ENCODE measurements at regions not wholly inside any gene's neighbourhood (a gene's known extent, or its start where the extent isn't known, plus 50 kb on each side); places are given as distances from the start of the nearest gene placed in this dataset.

DNA sequence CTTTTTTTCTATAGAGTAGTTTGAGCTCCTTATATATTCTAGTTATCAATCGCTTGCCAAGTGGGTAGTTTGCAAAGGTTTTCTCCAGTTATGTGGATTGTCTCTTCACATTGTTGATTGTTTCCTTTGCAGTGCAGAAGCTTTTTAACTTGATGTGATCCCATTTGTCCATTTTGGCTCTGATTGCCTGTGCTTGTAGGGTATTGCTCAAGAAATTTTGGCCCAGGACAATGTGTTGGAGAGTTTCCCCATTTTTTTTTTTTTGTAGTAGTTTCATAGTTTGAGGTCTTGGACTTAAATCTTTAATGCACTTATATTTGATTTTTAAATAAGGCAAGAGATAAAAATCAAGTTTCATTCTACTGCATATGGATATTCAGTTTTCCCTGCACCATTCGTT lies 774.8 kb upstream of the ADAMTS5 start:
- DNase-seq (ENCODE audit: low read depth, low spot score), result no peak
- Histone ChIP-seq H3K27me3 (ENCODE audit: control insufficient read depth, insufficient read depth, low read length) (no peaks in the 10 kb centered on the region), H3K27ac (ENCODE audit: low read depth, low read length) (no peak overlapping the region), H3K4me3 (ENCODE audit: low read depth, low read length) (no peak overlapping the region), H3K9me3 (ENCODE audit: control insufficient read depth, insufficient read depth, low read length) (no peaks in the 10 kb centered on the region)
- TF ChIP-seq, protein P1, sequence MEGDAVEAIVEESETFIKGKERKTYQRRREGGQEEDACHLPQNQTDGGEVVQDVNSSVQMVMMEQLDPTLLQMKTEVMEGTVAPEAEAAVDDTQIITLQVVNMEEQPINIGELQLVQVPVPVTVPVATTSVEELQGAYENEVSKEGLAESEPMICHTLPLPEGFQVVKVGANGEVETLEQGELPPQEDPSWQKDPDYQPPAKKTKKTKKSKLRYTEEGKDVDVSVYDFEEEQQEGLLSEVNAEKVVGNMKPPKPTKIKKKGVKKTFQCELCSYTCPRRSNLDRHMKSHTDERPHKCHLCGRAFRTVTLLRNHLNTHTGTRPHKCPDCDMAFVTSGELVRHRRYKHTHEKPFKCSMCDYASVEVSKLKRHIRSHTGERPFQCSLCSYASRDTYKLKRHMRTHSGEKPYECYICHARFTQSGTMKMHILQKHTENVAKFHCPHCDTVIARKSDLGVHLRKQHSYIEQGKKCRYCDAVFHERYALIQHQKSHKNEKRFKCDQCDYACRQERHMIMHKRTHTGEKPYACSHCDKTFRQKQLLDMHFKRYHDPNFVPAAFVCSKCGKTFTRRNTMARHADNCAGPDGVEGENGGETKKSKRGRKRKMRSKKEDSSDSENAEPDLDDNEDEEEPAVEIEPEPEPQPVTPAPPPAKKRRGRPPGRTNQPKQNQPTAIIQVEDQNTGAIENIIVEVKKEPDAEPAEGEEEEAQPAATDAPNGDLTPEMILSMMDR (IDR thresholded peaks at IDR 0.05; ENCODE audit: low read depth, low read length), result no peak
- ChIA-PET POLR2A (no interaction called here), CTCF (no interaction called here)

DNA sequence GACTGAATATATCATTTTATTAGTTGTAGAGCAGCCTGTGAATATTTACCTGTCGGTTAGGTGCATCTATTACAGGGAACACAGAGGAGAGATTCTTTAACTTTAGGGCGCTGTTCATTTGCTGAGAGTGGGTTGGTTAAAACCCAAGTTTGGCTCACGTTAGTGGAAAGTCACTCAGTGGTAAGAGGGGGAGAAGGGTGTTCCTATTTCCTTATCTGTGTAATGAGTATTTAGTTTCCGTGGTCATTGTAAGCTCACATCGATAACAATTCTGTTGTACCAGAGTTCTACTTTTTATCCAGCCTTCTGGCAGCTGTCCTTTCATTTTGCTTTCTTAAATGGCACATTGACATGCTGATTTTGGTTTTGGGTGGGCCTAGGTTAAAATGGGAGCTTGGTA lies 773.2 kb upstream of the ADAMTS5 start:
- Histone ChIP-seq H3K27me3 (ENCODE audit: control insufficient read depth, insufficient read depth, low read length) (no peaks in the 10 kb centered on the region), H3K4me3 (ENCODE audit: low read depth, low read length) (no peak overlapping the region), H3K27ac (ENCODE audit: low read depth, low read length) (no peak overlapping the region), H3K9me3 (ENCODE audit: control insufficient read depth, insufficient read depth, low read length) (no peaks in the 10 kb centered on the region)
- TF ChIP-seq, protein P1 (IDR thresholded peaks at IDR 0.05; ENCODE audit: low read depth, low read length), result no peak
- DNase-seq (ENCODE audit: low read depth, low spot score), result no peak
- CTCF ChIA-PET, result no interaction called here
- POLR2A ChIA-PET, result no interaction called here

DNA sequence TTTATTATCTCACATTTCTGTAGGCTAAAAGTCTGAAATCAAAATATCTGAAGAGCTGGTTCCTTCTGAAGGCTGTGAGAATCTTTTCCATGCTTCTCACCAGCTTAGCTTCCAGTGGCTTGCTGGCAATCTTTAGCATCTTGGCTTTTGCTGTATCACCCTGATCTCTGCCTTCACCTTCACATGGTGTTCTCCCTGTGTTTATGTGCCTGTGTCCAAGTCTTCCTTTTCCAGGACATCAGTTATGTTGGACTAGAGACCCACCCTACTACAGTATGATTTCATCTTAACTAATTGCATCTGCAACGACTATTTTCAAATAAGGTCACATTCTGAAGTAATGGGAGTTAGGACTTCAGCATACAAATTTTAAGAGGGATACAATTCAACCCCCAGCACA lies 772.3 kb upstream of the ADAMTS5 start:
- no peaks in the 10 kb centered on the region for H3K27me3 ChIP-seq (ENCODE audit: control insufficient read depth, insufficient read depth, low read length)
- no peak for DNase-seq (ENCODE audit: low read depth, low spot score)
- no peak overlapping the region for H3K27ac ChIP-seq (ENCODE audit: low read depth, low read length)
- TF ChIP-seq, protein P1 (IDR thresholded peaks at IDR 0.05; ENCODE audit: low read depth, low read length), result no peak
- no peak overlapping the region for H3K4me3 ChIP-seq (ENCODE audit: low read depth, low read length)
- ChIA-PET CTCF (no interaction called here), POLR2A (no interaction called here)
- no peaks in the 10 kb centered on the region for H3K9me3 ChIP-seq (ENCODE audit: control insufficient read depth, insufficient read depth, low read length)

DNA sequence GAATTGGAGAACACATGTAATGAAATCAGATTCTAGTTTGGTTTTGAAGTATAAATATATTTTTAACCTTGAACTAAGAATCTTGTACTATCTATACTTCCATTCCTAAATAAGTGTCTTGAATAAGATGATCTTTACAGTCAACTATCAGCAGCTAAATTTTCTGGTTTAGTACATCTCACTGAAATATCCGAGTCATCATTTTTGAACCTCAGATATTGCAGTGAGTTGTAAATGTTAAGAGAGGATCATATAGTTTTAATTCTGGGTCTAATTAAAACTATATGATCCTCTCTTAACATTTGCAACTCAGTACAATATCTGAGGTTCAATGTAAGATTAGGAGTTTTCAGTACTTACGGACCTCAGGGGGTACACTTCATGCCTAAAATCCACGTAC lies 768.8 kb upstream of the ADAMTS5 start:
- H3K27me3 ChIP-seq (ENCODE audit: control insufficient read depth, insufficient read depth, low read length), result no peaks in the 10 kb centered on the region
- no peaks in the 10 kb centered on the region for H3K9me3 ChIP-seq (ENCODE audit: control insufficient read depth, insufficient read depth, low read length)
- ChIA-PET POLR2A (no interaction called here), CTCF (no interaction called here)
- TF ChIP-seq, protein P1 (IDR thresholded peaks at IDR 0.05; ENCODE audit: low read depth, low read length), result no peak
- H3K27ac ChIP-seq (ENCODE audit: low read depth, low read length), result no peak overlapping the region
- no peak for DNase-seq (ENCODE audit: low read depth, low spot score)
- H3K4me3 ChIP-seq (ENCODE audit: low read depth, low read length), result no peak overlapping the region

DNA sequence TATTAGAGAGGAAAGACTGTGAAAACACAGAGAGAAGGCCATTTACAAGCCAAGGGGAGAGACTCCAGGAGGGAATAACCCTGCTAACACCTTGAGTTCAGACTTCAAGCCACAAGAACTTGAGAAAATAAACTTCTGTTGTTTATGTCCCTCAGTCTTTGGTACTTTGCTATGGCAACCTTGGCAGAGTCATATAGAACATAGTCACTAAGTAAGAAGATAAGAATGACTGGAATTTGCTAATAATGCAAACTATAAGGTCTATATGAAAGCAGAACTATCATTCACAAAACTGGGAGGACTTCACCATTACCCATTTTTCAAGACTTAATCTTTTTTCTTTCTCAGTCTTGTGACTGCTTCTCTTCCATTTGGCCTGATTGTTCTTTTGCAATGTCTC lies 767.3 kb upstream of the ADAMTS5 start:
- Histone ChIP-seq H3K27me3 (ENCODE audit: control insufficient read depth, insufficient read depth, low read length) (no peaks in the 10 kb centered on the region), H3K9me3 (ENCODE audit: control insufficient read depth, insufficient read depth, low read length) (no peaks in the 10 kb centered on the region), H3K27ac (ENCODE audit: low read depth, low read length) (no peak overlapping the region), H3K4me3 (ENCODE audit: low read depth, low read length) (no peak overlapping the region)
- ChIA-PET CTCF (no interaction called here), POLR2A (no interaction called here)
- TF ChIP-seq, protein P1 (IDR thresholded peaks at IDR 0.05; ENCODE audit: low read depth, low read length), result no peak
- peak; percentile 49 for DNase-seq (ENCODE audit: low read depth, low spot score)
